GM21381 (cell line): ENCODE measurements at regions not wholly inside any gene's neighbourhood (a gene's known extent, or its start where the extent isn't known, plus 50 kb on each side); places are given as distances from the start of the nearest gene placed in this dataset.

Experiments used
- ATAC-seq: cut with Tn5 transposase; IDR thresholded peaks from one replicate; pipeline ENCODE4 v1.9.1; 2021; ENCODE audit warnings: mild to moderate bottlenecking, moderate library complexity; ENCODE audit not compliant: unreplicated experiment

- ATAC-seq: no peak
Measured at GRCh38 chr12:115072712-115073111, 388.7 kb upstream of the TBX3 start.

- ATAC-seq: no peak
Measured at GRCh38 chr12:115070313-115070712, 386.3 kb upstream of the TBX3 start.

GRCh38 chr12:115064296-115064695, 380.3 kb upstream of the TBX3 start:
- no peak for ATAC-seq

- ATAC-seq: no peak
Measured at GRCh38 chr12:115062741-115063140, 378.8 kb upstream of the TBX3 start.

- ATAC-seq: no peak
Measured at GRCh38 chr12:115060477-115061168, 376.6 kb upstream of the TBX3 start.

GRCh38 chr12:115057445-115057844, 373.5 kb upstream of the TBX3 start:
- ATAC-seq: no peak

- ATAC-seq: no peak
Measured at GRCh38 chr12:115051378-115051777, 367.4 kb upstream of the TBX3 start.

GRCh38 chr12:115049614-115050013, 365.6 kb upstream of the TBX3 start:
- ATAC-seq: no peak

GRCh38 chr12:115046805-115047204, 362.8 kb upstream of the TBX3 start:
- no peak for ATAC-seq

- ATAC-seq: no peak
Measured at GRCh38 chr12:115044073-115044472, 360.1 kb upstream of the TBX3 start.

- ATAC-seq: no peak
Measured at GRCh38 chr12:115043079-115043478, 359.1 kb upstream of the TBX3 start.

GRCh38 chr12:115042341-115042740, 358.4 kb upstream of the TBX3 start:
- no peak for ATAC-seq

GRCh38 chr12:115037830-115038229, 353.9 kb upstream of the TBX3 start:
- ATAC-seq: no peak

GRCh38 chr12:115035535-115036107, 351.6 kb upstream of the TBX3 start:
- ATAC-seq: no peak

GRCh38 chr12:115032521-115032920, 348.5 kb upstream of the TBX3 start:
- ATAC-seq: no peak

- ATAC-seq: no peak
Measured at GRCh38 chr12:115030017-115030416, 346.0 kb upstream of the TBX3 start.

- ATAC-seq: no peak
Measured at GRCh38 chr12:115024531-115024930, 340.6 kb upstream of the TBX3 start.

- no peak for ATAC-seq
Measured at GRCh38 chr12:115023279-115024265, 339.6 kb upstream of the TBX3 start.

GRCh38 chr12:115020091-115020490, 336.1 kb upstream of the TBX3 start:
- no peak for ATAC-seq

GRCh38 chr12:115017346-115017745, 333.4 kb upstream of the TBX3 start:
- no peak for ATAC-seq

GRCh38 chr12:115013236-115013981, 329.4 kb upstream of the TBX3 start:
- no peak for ATAC-seq
